ENCODE measurements at regions not wholly inside any gene's neighbourhood (a gene's known extent, or its start where the extent isn't known, plus 50 kb on each side); places are given as distances from the start of the nearest gene placed in this dataset.

- TF ChIP-seq, protein P1, sequence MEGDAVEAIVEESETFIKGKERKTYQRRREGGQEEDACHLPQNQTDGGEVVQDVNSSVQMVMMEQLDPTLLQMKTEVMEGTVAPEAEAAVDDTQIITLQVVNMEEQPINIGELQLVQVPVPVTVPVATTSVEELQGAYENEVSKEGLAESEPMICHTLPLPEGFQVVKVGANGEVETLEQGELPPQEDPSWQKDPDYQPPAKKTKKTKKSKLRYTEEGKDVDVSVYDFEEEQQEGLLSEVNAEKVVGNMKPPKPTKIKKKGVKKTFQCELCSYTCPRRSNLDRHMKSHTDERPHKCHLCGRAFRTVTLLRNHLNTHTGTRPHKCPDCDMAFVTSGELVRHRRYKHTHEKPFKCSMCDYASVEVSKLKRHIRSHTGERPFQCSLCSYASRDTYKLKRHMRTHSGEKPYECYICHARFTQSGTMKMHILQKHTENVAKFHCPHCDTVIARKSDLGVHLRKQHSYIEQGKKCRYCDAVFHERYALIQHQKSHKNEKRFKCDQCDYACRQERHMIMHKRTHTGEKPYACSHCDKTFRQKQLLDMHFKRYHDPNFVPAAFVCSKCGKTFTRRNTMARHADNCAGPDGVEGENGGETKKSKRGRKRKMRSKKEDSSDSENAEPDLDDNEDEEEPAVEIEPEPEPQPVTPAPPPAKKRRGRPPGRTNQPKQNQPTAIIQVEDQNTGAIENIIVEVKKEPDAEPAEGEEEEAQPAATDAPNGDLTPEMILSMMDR (conservative IDR thresholded peaks at IDR 0.05; ENCODE audit: low read length): no peak
- no peak for TF ChIP-seq EZH2phosphoT487 (IDR thresholded peaks at IDR 0.05; ENCODE audit: borderline replicate concordance, low read depth, low read length)
Measured at GRCh38 chr1:181314959-181315358, 168.4 kb upstream of the CACNA1E start.
